GM12878 (cell line): ENCODE measurements at regions not wholly inside any gene's neighbourhood (a gene's known extent, or its start where the extent isn't known, plus 50 kb on each side); places are given as distances from the start of the nearest gene placed in this dataset.

Experiments
- ATAC-seq: fragments of 200-7000 bp; cut with Tn5 transposase; 3 replicates; pipeline ENCODE4 v1.9.1; 2020; ENCODE audit warnings: mild to moderate bottlenecking, moderate library complexity
- BruUV-seq: library from RNA; stranded (reverse); fragments of 400-500 nt; replicated peaks from 2 replicates; lab custom pipeline; 2021; lab: Mats Ljungman, UMichigan
- CTCF ChIA-PET: fragments of 300-600 bp; sonication (Branson Sonifier 250); formaldehyde crosslinking; extraction: SDS; loops from one replicate; lab custom pipeline; 2021; ENCODE audit warnings: inconsistent platforms; lab: Yijun Ruan, JAX
- POLR2A ChIA-PET: fragments of 350-600 bp; formaldehyde crosslinking; extraction: SDS; loops from one replicate; lab custom pipeline; 2021; ENCODE audit warnings: inconsistent platforms; lab: Charles Lee
- RAD21 ChIA-PET: fragments of 300-600 bp; sonication (Branson Sonifier 250); formaldehyde crosslinking; loops from one replicate; lab custom pipeline; 2023; ENCODE audit warnings: antibody characterized with exemption; ENCODE audit not compliant: unreplicated experiment; lab: Charles Lee
- SMC1A ChIA-PET: fragments of 300-600 bp; sonication (Branson Sonifier 250); formaldehyde crosslinking; loops from one replicate; lab custom pipeline; 2023; ENCODE audit not compliant: unreplicated experiment, uncharacterized antibody; lab: Charles Lee
- DNase-seq: peaks from one replicate; pipeline ENCODE4 v3.0.0-alpha.2; 2011; ENCODE audit warnings: low read depth, low spot score
- FAIRE-seq: peaks from 3 replicates; lab custom pipeline; 2011; peaks lifted over from hg19 to GRCh38; lab: Jason Lieb, UNC
- H2AFZ ChIP-seq: 2 replicates; pipeline ENCODE4 v1.6.0; 2011; ENCODE audit warnings: low read depth, low read length, control low read depth; ENCODE audit not compliant: control insufficient read depth
- H3K27ac ChIP-seq: 2 replicates; pipeline ENCODE4 v1.5.1; 2011; ENCODE audit warnings: control low read depth; ENCODE audit not compliant: control insufficient read depth, insufficient read depth
- H3K27me3 ChIP-seq, 2 experiments: replicated peaks in 1 of 2; 2 replicates each; pipeline versions ENCODE4 v1.6.0 to v1.6.1; 2011; ENCODE audit warnings: low read length in 1 of 2; ENCODE audit not compliant: control insufficient read depth in 2 of 2, insufficient read depth in 2 of 2
- H3K36me3 ChIP-seq, 2 experiments: 2 replicates each; pipeline ENCODE4 v1.5.1; 2011; ENCODE audit warnings: low read length in 1 of 2; ENCODE audit not compliant: control insufficient read depth in 2 of 2, insufficient read depth in 2 of 2
- H3K4me1 ChIP-seq: 2 replicates; pipeline ENCODE4 v1.6.1; 2011; ENCODE audit warnings: mild to moderate bottlenecking, low read length, moderate library complexity, mixed read lengths; ENCODE audit not compliant: control insufficient read depth, insufficient read depth
- H3K4me2 ChIP-seq: 2 replicates; pipeline ENCODE4 v1.6.0; 2011; ENCODE audit warnings: control low read depth; ENCODE audit not compliant: control insufficient read depth, insufficient read depth
- H3K4me3 ChIP-seq: fragments of 200-600 bp; sonication (generic); 2 replicates; pipeline ENCODE4 v1.5.1; 2016
- H3K79me2 ChIP-seq: 2 replicates; pipeline ENCODE4 v1.6.0; 2011; ENCODE audit warnings: low read length; ENCODE audit not compliant: control insufficient read depth, insufficient read depth
- H3K9ac ChIP-seq: 2 replicates; pipeline ENCODE4 v1.8.0; 2011; ENCODE audit warnings: low read length, control low read depth, mixed read lengths; ENCODE audit not compliant: control insufficient read depth, insufficient read depth
- H3K9me3 ChIP-seq: replicated peaks from 3 replicates; pipeline ENCODE4 v1.5.1; 2011; ENCODE audit warnings: mild to moderate bottlenecking, low read length; ENCODE audit not compliant: control insufficient read depth, insufficient read depth
- H4K20me1 ChIP-seq: 2 replicates; pipeline ENCODE4 v1.6.0; 2011; ENCODE audit not compliant: control insufficient read depth, insufficient read depth
- ASH2L ChIP-seq: fragments of 300-600, 200-600 bp; sonication (generic); IDR thresholded peaks from 2 replicates; pipeline ENCODE4 v1.6.1; 2017; ENCODE audit warnings: low read depth, mild to moderate bottlenecking, borderline replicate concordance
- ATF7 ChIP-seq: fragments of 450-650 bp; IDR thresholded peaks from 2 replicates; pipeline ENCODE4 v1.6.1; 2016; ENCODE audit warnings: low read depth, mild to moderate bottlenecking
- BRCA1 ChIP-seq: IDR thresholded peaks from 2 replicates; pipeline ENCODE4 v1.6.1; 2011; ENCODE audit warnings: low read depth, low read length, improper control_type of control experiment
- CEBPB ChIP-seq, 2 experiments: fragments of 150-350 bp in 1 of 2; IDR thresholded peaks; 2 replicates each; pipeline ENCODE4 v1.6.1; 2012 to 2014; ENCODE audit warnings: low read depth in 2 of 2, low read length in 2 of 2, borderline replicate concordance in 1 of 2, inconsistent platforms in 1 of 2
- CREM ChIP-seq: IDR thresholded peaks from 2 replicates; pipeline ENCODE4 v1.6.1; 2014; ENCODE audit warnings: antibody characterized with exemption, low read depth
- EGR1 ChIP-seq, 2 experiments: IDR thresholded peaks; 1 replicate in 1 of 2; 2 replicates in 1 of 2; pipeline ENCODE4 v1.6.1; 2011 to 2012; ENCODE audit warnings: low read depth in 2 of 2, low read length in 2 of 2, borderline replicate concordance in 1 of 2, mild to moderate bottlenecking in 1 of 2, moderate library complexity in 1 of 2
- FOXK2 ChIP-seq: fragments of 450-650 bp; IDR thresholded peaks from 2 replicates; pipeline ENCODE4 v1.6.1; 2017; ENCODE audit warnings: mild to moderate bottlenecking, moderate library complexity
- FOXM1 ChIP-seq: IDR thresholded peaks from 2 replicates; pipeline ENCODE4 v1.6.1; 2012; ENCODE audit warnings: low read depth, mild to moderate bottlenecking, inconsistent platforms, low read length, moderate library complexity
- KDM1A ChIP-seq: fragments of 200-600 bp; sonication (generic); IDR thresholded peaks from 2 replicates; pipeline ENCODE4 v1.6.1; 2016; ENCODE audit warnings: borderline replicate concordance
- KLF5 ChIP-seq: fragments of 450-650 bp; IDR thresholded peaks from 2 replicates; pipeline ENCODE4 v1.6.1; 2014; ENCODE audit warnings: mild to moderate bottlenecking; ENCODE audit not compliant: partially characterized antibody
- RUNX3 ChIP-seq: IDR thresholded peaks from 2 replicates; pipeline ENCODE4 v1.6.1; 2012; ENCODE audit warnings: low read length, inconsistent platforms
- SMAD5 ChIP-seq: IDR thresholded peaks from 2 replicates; pipeline ENCODE4 v1.6.1; 2016; ENCODE audit warnings: antibody characterized with exemption, low read depth
- STAT1 ChIP-seq: fragments of 450-650 bp; conservative IDR thresholded peaks from 2 replicates; pipeline ENCODE4 v1.6.1; 2014; ENCODE audit warnings: antibody characterized with exemption, mild to moderate bottlenecking
- TCF3 ChIP-seq: IDR thresholded peaks from 2 replicates; pipeline ENCODE4 v1.6.1; 2012; ENCODE audit warnings: low read depth, mild to moderate bottlenecking, low read length, borderline replicate concordance; ENCODE audit not compliant: insufficient read depth
- ZNF207 ChIP-seq: fragments of 450-650 bp; IDR thresholded peaks from 2 replicates; pipeline ENCODE4 v1.6.1; 2014; ENCODE audit warnings: antibody characterized with exemption, mild to moderate bottlenecking, borderline replicate concordance
- WGBS: methylation state at CpG from one replicate; pipeline ENCODE4 v1.1.6; 2016; ENCODE audit warnings: low lambda C conversion rate; ENCODE audit not compliant: insufficient replicate concordance, insufficient coverage; ENCODE audit errors: missing lambda C conversion rate; 5-methylcytosine and 5-hydroxymethylcytosine counted together
- in situ Hi-C: fragments of 300-500 bp; cut with MboI; formaldehyde crosslinking; loops from 9 replicates; pipeline ENCODE4 v1.14.3; 2018; ENCODE audit warnings: mixed read lengths
- intact Hi-C: fragments of 100-400 bp; cut with micrococcal nuclease; formaldehyde crosslinking; loops from one replicate; pipeline ENCODE4 v1.14.2; 2022; ENCODE audit not compliant: unreplicated experiment
- TF ChIP-seq, protein P1 (sequence below): IDR thresholded peaks from 2 replicates; pipeline ENCODE4 v1.6.1; 2011; ENCODE audit warnings: mild to moderate bottlenecking, low read depth, low read length, moderate library complexity; ENCODE audit not compliant: insufficient replicate concordance
- TF ChIP-seq, protein P2 (sequence below): fragments of 450-650 bp; IDR thresholded peaks from 2 replicates; pipeline ENCODE4 v1.6.1; 2016; ENCODE audit warnings: mild to moderate bottlenecking, moderate library complexity, borderline replicate concordance
- TF ChIP-seq, protein P3 (sequence below): fragments of 450-650 bp; IDR thresholded peaks from 2 replicates; pipeline ENCODE4 v1.6.1; 2017; ENCODE audit warnings: borderline replicate concordance

DNA sequence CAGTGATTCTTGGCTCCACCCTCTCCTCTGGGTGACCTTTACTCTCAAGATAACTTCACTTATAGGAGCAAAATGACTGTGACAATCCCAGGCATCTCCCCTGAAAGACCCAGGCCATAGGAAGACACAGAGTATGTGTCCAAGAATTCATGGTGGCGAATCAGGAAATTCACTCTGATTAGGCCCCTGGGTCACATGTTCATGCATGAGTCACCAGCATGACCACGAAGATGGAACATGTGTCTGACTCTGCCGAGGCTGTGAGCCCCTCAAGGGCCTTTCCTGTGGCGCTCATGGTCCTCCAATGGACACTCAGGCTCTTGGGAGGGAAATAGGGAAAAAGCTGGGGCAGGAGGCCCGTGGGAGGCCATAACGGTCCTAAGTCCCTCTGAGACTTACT lies 74.0 kb upstream of the TEX51 start:
- CTCF ChIA-PET = no interaction called here
- intact Hi-C loops (no loop called here), in situ Hi-C loops (no loop called here)
- Histone ChIP-seq H3K4me2 (no peak overlapping the region), H3K4me3 (no peak overlapping the region), H3K79me2 (no peaks in the 10 kb centered on the region), H3K9ac (no peak overlapping the region), H3K4me1 (no peaks in the 10 kb centered on the region), H4K20me1 (no peaks in the 10 kb centered on the region), H2AFZ (no peak overlapping the region), H3K27ac (no peak overlapping the region), H3K27me3 (no peaks in the 10 kb centered on the region; a peak in 1 of 4 replicates), H3K9me3 (no peaks in the 10 kb centered on the region), H3K36me3 (no peaks in the 10 kb centered on the region)
- no TSS peak for BruUV-seq
- RAD21 ChIA-PET = no interaction called here
- SMC1A ChIA-PET = no interaction called here
- DNase-seq (no peak), ATAC-seq (no peak), FAIRE-seq (no peak)
- POLR2A ChIA-PET = no interaction called here
- WGBS = 17% methylated on average over 5 of the region's 6 CpGs
- no peak for TF ChIP-seq TCF3
- TF ChIP-seq, protein P1, sequence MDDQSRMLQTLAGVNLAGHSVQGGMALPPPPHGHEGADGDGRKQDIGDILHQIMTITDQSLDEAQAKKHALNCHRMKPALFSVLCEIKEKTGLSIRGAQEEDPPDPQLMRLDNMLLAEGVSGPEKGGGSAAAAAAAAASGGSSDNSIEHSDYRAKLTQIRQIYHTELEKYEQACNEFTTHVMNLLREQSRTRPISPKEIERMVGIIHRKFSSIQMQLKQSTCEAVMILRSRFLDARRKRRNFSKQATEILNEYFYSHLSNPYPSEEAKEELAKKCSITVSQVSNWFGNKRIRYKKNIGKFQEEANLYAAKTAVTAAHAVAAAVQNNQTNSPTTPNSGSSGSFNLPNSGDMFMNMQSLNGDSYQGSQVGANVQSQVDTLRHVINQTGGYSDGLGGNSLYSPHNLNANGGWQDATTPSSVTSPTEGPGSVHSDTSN = no peak
- no peak for TF ChIP-seq ATF7
- TF ChIP-seq KDM1A = no peak
- no peak for TF ChIP-seq ZNF207
- no peak for TF ChIP-seq EGR1 (IDR thresholded peaks at IDR 0.05; ENCODE audit: borderline replicate concordance in 1 of 2, low read depth in 2 of 2, low read length in 2 of 2)
- TF ChIP-seq, protein P2, sequence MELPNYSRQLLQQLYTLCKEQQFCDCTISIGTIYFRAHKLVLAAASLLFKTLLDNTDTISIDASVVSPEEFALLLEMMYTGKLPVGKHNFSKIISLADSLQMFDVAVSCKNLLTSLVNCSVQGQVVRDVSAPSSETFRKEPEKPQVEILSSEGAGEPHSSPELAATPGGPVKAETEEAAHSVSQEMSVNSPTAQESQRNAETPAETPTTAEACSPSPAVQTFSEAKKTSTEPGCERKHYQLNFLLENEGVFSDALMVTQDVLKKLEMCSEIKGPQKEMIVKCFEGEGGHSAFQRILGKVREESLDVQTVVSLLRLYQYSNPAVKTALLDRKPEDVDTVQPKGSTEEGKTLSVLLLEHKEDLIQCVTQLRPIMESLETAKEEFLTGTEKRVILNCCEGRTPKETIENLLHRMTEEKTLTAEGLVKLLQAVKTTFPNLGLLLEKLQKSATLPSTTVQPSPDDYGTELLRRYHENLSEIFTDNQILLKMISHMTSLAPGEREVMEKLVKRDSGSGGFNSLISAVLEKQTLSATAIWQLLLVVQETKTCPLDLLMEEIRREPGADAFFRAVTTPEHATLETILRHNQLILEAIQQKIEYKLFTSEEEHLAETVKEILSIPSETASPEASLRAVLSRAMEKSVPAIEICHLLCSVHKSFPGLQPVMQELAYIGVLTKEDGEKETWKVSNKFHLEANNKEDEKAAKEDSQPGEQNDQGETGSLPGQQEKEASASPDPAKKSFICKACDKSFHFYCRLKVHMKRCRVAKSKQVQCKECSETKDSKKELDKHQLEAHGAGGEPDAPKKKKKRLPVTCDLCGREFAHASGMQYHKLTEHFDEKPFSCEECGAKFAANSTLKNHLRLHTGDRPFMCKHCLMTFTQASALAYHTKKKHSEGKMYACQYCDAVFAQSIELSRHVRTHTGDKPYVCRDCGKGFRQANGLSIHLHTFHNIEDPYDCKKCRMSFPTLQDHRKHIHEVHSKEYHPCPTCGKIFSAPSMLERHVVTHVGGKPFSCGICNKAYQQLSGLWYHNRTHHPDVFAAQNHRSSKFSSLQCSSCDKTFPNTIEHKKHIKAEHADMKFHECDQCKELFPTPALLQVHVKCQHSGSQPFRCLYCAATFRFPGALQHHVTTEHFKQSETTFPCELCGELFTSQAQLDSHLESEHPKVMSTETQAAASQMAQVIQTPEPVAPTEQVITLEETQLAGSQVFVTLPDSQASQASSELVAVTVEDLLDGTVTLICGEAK = no peak
- TF ChIP-seq FOXK2 = no peak
- no peak for TF ChIP-seq ASH2L
- TF ChIP-seq SMAD5 = no peak
- no peak for TF ChIP-seq BRCA1
- TF ChIP-seq, protein P3, sequence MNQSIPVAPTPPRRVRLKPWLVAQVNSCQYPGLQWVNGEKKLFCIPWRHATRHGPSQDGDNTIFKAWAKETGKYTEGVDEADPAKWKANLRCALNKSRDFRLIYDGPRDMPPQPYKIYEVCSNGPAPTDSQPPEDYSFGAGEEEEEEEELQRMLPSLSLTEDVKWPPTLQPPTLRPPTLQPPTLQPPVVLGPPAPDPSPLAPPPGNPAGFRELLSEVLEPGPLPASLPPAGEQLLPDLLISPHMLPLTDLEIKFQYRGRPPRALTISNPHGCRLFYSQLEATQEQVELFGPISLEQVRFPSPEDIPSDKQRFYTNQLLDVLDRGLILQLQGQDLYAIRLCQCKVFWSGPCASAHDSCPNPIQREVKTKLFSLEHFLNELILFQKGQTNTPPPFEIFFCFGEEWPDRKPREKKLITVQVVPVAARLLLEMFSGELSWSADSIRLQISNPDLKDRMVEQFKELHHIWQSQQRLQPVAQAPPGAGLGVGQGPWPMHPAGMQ = no peak
- no peak for TF ChIP-seq CEBPB (IDR thresholded peaks at IDR 0.05; ENCODE audit: borderline replicate concordance in 1 of 2, low read depth in 2 of 2, low read length in 2 of 2)
- TF ChIP-seq FOXM1 = no peak
- no peak for TF ChIP-seq STAT1
- TF ChIP-seq CREM = no peak
- no peak for TF ChIP-seq RUNX3
- no peak for TF ChIP-seq KLF5
